GM12873 (cell line): ENCODE measurements at regions not wholly inside any gene's neighbourhood (a gene's known extent, or its start where the extent isn't known, plus 50 kb on each side); places are given as distances from the start of the nearest gene placed in this dataset.

Experiments used
- TF ChIP-seq, protein P1 (sequence below): IDR thresholded peaks from 2 replicates; pipeline ENCODE4 v1.5.1; 2012; ENCODE audit warnings: low read depth, mild to moderate bottlenecking, moderate library complexity, low read length, control low read depth; ENCODE audit not compliant: insufficient read depth; ENCODE audit errors: missing control alignments

DNA sequence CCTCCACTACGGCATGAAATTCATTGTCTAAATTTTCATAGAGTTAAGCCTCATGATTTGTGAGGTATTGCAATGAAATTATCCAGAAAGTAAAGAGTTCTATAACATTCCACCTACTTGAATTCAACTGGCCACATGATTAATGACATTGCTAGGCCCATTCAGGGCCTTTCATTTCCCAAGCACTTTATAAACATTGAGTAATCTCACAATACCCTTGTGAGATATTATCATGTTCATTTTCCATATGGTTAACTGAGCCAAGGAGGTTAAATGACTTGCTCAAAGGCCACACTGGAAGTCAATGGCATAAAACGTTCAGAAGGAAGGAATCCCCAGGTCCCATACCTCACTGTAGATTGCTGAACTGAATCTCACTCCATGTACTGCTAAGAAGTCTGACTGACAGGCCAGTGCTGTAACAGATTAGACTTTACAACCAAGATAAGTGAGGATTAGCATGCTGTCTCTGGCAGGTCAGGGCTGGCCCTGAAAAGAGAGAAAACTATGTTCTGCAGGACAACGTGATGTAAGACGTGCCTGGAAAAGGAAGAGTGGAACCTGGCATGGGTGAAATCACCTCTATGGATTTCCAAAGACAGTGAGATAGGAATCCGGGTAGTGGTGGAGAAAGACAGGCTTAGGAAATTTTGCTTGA is 75.9 kb upstream of the SPACA1 start:
- TF ChIP-seq, protein P1, sequence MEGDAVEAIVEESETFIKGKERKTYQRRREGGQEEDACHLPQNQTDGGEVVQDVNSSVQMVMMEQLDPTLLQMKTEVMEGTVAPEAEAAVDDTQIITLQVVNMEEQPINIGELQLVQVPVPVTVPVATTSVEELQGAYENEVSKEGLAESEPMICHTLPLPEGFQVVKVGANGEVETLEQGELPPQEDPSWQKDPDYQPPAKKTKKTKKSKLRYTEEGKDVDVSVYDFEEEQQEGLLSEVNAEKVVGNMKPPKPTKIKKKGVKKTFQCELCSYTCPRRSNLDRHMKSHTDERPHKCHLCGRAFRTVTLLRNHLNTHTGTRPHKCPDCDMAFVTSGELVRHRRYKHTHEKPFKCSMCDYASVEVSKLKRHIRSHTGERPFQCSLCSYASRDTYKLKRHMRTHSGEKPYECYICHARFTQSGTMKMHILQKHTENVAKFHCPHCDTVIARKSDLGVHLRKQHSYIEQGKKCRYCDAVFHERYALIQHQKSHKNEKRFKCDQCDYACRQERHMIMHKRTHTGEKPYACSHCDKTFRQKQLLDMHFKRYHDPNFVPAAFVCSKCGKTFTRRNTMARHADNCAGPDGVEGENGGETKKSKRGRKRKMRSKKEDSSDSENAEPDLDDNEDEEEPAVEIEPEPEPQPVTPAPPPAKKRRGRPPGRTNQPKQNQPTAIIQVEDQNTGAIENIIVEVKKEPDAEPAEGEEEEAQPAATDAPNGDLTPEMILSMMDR: no peak

DNA sequence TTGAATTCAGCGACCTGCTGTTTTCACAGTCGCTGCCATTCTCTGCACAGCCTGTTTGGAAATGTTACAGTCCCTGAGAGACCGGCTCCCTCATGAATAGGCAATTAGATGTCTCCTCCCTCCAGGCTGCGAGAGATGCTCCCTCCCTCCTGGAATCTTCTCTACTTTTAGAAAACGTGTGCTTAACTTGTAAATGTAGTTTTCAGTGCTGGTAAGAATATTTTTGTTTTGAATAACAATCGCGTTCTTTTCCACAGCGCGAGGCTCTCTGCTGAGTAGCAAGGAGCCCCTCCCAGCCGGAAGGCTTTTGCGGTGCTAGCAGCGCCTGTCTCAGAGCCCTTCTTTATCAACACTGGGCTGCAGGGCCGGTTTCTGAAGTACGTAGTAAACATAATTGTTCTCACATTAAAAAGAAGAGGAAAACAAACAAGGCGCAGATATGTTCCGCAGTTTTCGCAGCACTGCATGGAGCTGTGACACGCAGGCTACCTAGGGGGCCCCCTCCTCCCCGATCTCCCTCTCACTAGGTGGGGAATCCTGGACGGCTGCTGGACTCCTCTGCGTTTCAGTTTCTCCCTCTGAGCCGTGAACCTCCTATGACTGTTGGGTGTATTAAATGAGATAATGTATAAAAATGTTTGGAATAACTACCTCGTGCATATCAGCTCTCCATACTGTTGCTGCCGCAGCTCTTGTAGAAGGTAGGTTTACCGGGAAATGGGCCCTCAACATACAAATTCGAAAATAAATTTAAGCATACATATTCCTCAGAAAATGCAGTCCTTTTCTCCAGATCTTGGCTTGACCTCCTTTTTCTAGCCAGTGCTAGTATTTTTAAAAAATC is 79.0 kb upstream of the SPACA1 start:
- TF ChIP-seq, protein P1: no peak

DNA sequence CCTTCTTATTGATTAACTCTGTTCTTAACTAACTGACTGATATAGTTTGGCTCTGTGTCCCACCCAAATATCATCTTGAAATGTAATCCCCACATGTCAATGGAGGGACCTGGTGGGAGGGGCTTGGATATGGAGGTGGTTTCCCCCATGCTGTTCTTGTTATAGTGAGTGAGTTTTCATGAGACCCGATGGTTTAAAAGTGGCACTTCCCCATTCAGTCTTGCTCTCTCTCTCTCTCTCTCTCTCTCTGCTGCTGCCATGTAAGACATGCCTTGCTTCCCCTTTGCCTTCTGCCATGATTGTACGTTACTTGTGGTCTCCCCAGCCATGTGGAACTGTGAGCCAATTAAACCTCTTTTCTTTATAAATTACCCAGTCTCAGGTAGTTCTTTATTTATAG is 81.8 kb upstream of the SPACA1 start:
- TF ChIP-seq, protein P1: no peak

DNA sequence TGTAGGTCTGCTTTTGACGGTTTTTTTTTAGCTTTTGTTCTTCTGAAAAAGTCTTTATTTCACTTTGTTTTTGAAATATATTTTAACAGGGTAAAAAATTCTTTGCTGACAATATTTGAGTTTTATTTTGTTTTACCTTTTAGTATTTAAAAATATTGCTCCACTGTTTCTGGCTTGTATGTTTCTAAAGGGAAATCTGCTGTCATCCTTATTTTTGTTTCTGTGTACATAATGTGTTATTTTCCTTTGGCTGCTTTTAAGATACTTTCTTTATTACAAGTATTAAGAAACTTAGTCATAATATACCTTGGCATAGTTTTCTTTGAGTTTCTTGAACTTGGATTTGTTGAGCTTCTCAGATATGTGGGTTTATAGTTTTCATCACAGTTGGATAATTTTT is 88.6 kb upstream of the SPACA1 start:
- TF ChIP-seq, protein P1: no peak

DNA sequence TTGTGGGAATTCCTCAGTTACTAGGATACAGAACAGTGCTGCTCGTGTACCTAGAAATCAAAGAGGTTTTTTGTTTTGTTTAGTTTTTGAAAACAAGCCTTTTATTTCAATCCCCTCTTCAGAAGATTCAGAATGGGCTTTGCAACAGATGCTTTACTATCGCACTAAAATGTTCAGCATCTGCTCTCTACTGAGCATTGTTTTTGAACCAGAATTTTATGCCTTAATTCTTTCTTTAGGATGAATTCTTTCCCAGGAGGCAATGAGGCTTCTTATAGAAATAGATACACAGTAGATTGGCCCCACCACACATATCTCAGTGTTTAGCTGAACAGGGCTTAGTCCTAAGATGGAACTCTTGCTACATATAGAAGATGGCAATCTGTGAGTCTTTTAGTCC is 95.9 kb upstream of the SPACA1 start:
- TF ChIP-seq, protein P1: no peak

DNA sequence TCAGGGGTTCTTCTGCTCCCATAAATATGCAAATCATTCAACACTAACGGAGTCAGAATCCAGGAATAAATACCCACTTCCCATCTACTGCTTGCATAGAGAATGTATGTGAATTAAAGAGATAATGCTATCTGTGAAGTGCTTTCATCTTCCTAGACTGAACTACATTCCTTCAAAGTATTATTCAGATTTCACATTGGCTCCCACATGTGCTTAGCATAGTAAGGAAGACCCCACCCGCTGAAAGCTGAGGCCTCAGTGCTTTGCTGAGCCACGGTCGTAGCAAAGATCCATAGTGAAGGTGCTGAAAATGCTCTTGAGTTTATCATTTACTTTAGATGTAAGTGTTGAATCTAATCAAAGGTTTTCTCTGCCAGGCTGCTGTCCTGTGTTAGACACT is 97.0 kb upstream of the SPACA1 start:
- TF ChIP-seq, protein P1: no peak

DNA sequence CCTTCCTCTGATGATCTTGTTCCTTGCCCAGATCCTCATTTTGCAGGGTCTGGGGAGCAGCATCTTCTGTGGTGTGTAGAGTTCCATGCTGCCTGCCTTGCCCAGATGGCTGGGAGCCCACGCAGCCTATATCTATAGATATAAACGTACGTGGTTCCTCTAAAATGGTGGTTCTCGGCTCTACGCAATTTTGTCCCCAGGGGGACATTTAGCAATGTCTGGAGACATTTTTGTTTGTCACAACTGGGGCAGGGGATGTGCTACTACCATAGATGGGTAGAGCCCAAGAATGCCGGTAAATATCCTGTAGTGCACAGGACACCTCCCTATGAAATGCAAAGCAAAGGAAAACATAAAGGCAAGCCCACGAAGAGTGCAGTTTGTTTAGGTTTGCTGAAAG is 98.4 kb upstream of the SPACA1 start:
- TF ChIP-seq, protein P1: no peak
